Psoas muscle (tissue), 7 donors: ENCODE measurements at regions not wholly inside any gene's neighbourhood (a gene's known extent, or its start where the extent isn't known, plus 50 kb on each side); places are given as distances from the start of the nearest gene placed in this dataset.

Experiments used
- ATAC-seq, 4 donors: fragments of 200-7000 bp; cut with Tn5 transposase; one replicate each; pipeline ENCODE4 v1.9.1; 2020; ENCODE audit warnings: moderate library complexity in 3 of 4, mild to moderate bottlenecking in 2 of 4
- DNase-seq, 2 donors: peaks; one replicate each; pipeline ENCODE4 v3.0.0-alpha.2; 2020
- H3K27ac ChIP-seq: fragments of 200-600 bp; one replicate; pipeline ENCODE4 v1.8.0; 2022
- H3K27me3 ChIP-seq, 3 donors: fragments of 200-600 bp in 1 of 3; one replicate each; pipeline versions ENCODE4 v1.6.1 to v1.8.0; 2013 to 2022; ENCODE audit warnings: low read length in 2 of 3, mild to moderate bottlenecking in 2 of 3, moderate library complexity in 1 of 3; ENCODE audit not compliant: insufficient read depth in 3 of 3
- H3K36me3 ChIP-seq, 2 donors: fragments of 200-600 bp in 1 of 2; one replicate each; pipeline versions ENCODE4 v1.6.1 to v1.8.0; 2013 to 2022; ENCODE audit warnings: low read depth in 1 of 2, mild to moderate bottlenecking in 1 of 2, moderate library complexity in 1 of 2; ENCODE audit not compliant: insufficient read depth in 1 of 2
- H3K4me1 ChIP-seq: fragments of 200-600 bp; one replicate; pipeline ENCODE4 v1.8.0; 2022
- H3K4me3 ChIP-seq: fragments of 200-600 bp; one replicate; pipeline ENCODE4 v1.8.0; 2022; ENCODE audit warnings: mild to moderate bottlenecking
- H3K9me3 ChIP-seq: fragments of 200-600 bp; one replicate; pipeline ENCODE4 v1.8.0; 2022
- CTCF ChIP-seq: fragments of 200-600 bp; IDR thresholded peaks from one replicate; pipeline ENCODE4 v1.8.0; 2022; ENCODE audit warnings: antibody characterized with exemption
- WGBS, 3 donors: extraction: QIAGEN DNeasy Blood & Tissue Kit; methylation state at CpG; one replicate each; pipeline versions ENCODE4 v1.1.6 to v1.1.7; 2013; 5-methylcytosine and 5-hydroxymethylcytosine counted together
- intact Hi-C, 2 donors: fragments of 100-400 bp; cut with DNase I; formaldehyde crosslinking; loops; one replicate each; pipeline versions ENCODE4 v1.11.0 to v1.14.2; 2022
- donor health status: healthy with polysubstance abuse.
- donor health status: DM: no; HTN: no; CAD: no; lungs with moderate emphysema.
- donor health status: Bipolar disorder and iron deficiency.
- donor health status: healthy.
- donor health status: DM: yes; HTN: yes; CAD: no.
- donor health status: DM: no; HTN: no; CAD: no.
- donor health status: DM: yes; HTN: yes; CAD: no.

- no peak for TF ChIP-seq CTCF
- intact Hi-C loops = no loop called here
- Histone ChIP-seq H3K4me1 (no peaks in the 10 kb centered on the region), H3K36me3 (no peaks in the 10 kb centered on the region), H3K4me3 (no peak overlapping the region), H3K27ac (no peak overlapping the region), H3K27me3 (no peaks in the 10 kb centered on the region), H3K9me3 (no peaks in the 10 kb centered on the region)
- 92 to 95% (median 92%) methylated on average over 8 of the region's 8 CpGs for WGBS, 3 donors
- DNase-seq = no peak
- ATAC-seq = no peak
These were observed 454.6 kb downstream of the GADD45G start for GRCh38 chr9:90059436-90059835.

GRCh38 chr9:90060256-90060655 lies 455.4 kb downstream of the GADD45G start:
- no peak overlapping the region for H3K27ac ChIP-seq
- H3K4me1 ChIP-seq = no peaks in the 10 kb centered on the region
- intact Hi-C loops = no loop called here
- ATAC-seq (no peak), DNase-seq (no peak)
- H3K36me3 ChIP-seq = no peaks in the 10 kb centered on the region
- H3K27me3 ChIP-seq = no peaks in the 10 kb centered on the region
- 79 to 84% (median 81%) methylated on average over 8 of the region's 8 CpGs for WGBS, 3 donors
- H3K4me3 ChIP-seq = no peak overlapping the region
- H3K9me3 ChIP-seq = no peaks in the 10 kb centered on the region
- TF ChIP-seq CTCF = no peak

GRCh38 chr9:90061187-90061586 lies 456.4 kb downstream of the GADD45G start:
- no peaks in the 10 kb centered on the region for H3K4me1 ChIP-seq
- no peak overlapping the region for H3K4me3 ChIP-seq
- WGBS, 3 donors = 83 to 96% (median 84%) methylated on average over 1 of the region's 1 CpG
- H3K27me3 ChIP-seq = no peaks in the 10 kb centered on the region
- DNase-seq (no peak), ATAC-seq (no peak)
- TF ChIP-seq CTCF = no peak
- intact Hi-C loops = no loop called here
- H3K36me3 ChIP-seq = no peaks in the 10 kb centered on the region
- H3K9me3 ChIP-seq = no peaks in the 10 kb centered on the region
- H3K27ac ChIP-seq = no peak overlapping the region

- H3K4me3 ChIP-seq = no peak overlapping the region
- no peaks in the 10 kb centered on the region for H3K9me3 ChIP-seq
- WGBS, 3 donors = 24 to 45% (median 26%) methylated on average over 1 of the region's 1 CpG
- no peak for TF ChIP-seq CTCF
- no peak for ATAC-seq
- intact Hi-C loops = no loop called here
- H3K27me3 ChIP-seq = no peaks in the 10 kb centered on the region
- H3K27ac ChIP-seq = no peak overlapping the region
- no peak for DNase-seq
- H3K36me3 ChIP-seq = no peaks in the 10 kb centered on the region
- no peaks in the 10 kb centered on the region for H3K4me1 ChIP-seq
These were observed 458.2 kb downstream of the GADD45G start for GRCh38 chr9:90062982-90063381.

GRCh38 chr9:90064248-90064647 lies 459.4 kb downstream of the GADD45G start:
- Histone ChIP-seq H3K27me3 (no peaks in the 10 kb centered on the region), H3K4me3 (no peak overlapping the region), H3K36me3 (no peaks in the 10 kb centered on the region), H3K9me3 (no peaks in the 10 kb centered on the region), H3K27ac (no peak overlapping the region), H3K4me1 (no peaks in the 10 kb centered on the region)
- no peak for TF ChIP-seq CTCF
- ATAC-seq = no peak
- DNase-seq = no peak
- WGBS, 3 donors = 64 to 67% (median 67%) methylated on average over 2 of the region's 2 CpGs
- intact Hi-C loops = no loop called here
